ENCODE measurements at regions not wholly inside any gene's neighbourhood (a gene's known extent, or its start where the extent isn't known, plus 50 kb on each side); places are given as distances from the start of the nearest gene placed in this dataset.

GRCh38 chr5:155838394-155838793 is 488.6 kb upstream of the SGCD start:
- ChIA-PET CTCF (interaction anchor here (0.7 kb wide), 1 partner anchor 394 kb away, joined by 3 read pairs; no protein-coding TSS in a partner anchor), POLR2A (no interaction called here)
- no peaks in the 10 kb centered on the region for H3K4me1 Mint-ChIP-seq (ENCODE audit: low read depth)
- ATAC-seq (ENCODE audit: poor library complexity): no peak
- peaks cover 4% of the 10 kb centered on the region for H3K27me3 Mint-ChIP-seq
- no peaks in the 10 kb centered on the region for H3K9me3 Mint-ChIP-seq
- TF ChIP-seq CTCF (IDR thresholded peaks at IDR 0.05): no peak
- H3K36me3 Mint-ChIP-seq (ENCODE audit: low read depth): no peaks in the 10 kb centered on the region
- H3K27ac ChIP-seq (ENCODE audit: low read depth in 1 of 2, low read length in 2 of 2): no peak overlapping the region
- no peak overlapping the region for H3K4me3 Mint-ChIP-seq
- no peaks in the 10 kb centered on the region for H3K9me3 ChIP-seq (ENCODE audit: control insufficient read depth in 1 of 2, insufficient read depth in 1 of 2, low read length in 2 of 2)
- no peaks in the 10 kb centered on the region for H3K27me3 ChIP-seq (ENCODE audit: control insufficient read depth in 1 of 2, insufficient read depth in 2 of 2, low read length in 2 of 2)
- intact Hi-C loops (cut with DNase I, micrococcal nuclease): no loop called here
- H3K4me3 ChIP-seq (ENCODE audit: low read length): no peak overlapping the region
- H3K36me3 ChIP-seq (ENCODE audit: insufficient read depth, low read length): no peaks in the 10 kb centered on the region
- no peaks in the 10 kb centered on the region for H3K4me1 ChIP-seq (ENCODE audit: insufficient read depth, low read length)
- no peak for DNase-seq
- H3K27ac Mint-ChIP-seq: no peak overlapping the region

DNA sequence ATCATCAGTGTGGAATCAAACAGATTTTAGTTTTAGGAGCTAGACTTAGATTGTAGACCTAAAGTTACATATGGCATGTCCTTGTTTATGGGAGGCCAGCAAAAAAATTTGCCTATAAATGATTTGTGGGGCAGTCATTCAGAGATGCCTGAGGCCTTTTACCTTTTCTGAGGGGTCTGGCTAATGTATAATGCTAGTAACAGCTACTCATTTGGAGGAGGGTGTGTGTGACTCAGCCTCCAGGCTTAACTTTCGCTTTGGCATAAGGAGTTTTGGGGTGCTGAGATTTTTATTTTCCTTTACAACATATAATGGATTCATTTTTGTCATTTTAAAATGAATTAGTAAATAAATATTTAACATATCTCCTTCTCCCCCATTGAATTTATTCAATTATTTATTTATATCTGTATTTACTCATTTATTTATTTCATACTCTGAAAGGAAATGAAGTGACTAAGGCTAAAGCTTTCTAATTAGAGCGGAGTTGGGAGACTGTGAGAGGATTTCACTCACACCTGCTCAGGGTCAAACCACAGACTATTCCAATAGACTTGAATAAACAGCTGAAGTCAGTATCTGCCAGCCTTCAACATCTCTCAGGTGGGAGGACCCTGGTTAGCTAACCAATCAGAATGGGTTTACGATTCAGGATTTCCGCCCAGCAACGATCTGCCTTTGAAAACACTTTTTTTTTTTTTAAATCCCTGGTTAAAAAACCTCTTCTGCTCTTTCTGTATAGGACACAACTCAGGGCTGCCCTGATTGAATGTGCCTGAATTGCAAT is 487.5 kb upstream of the SGCD start:
- Histone ChIP-seq H3K4me3 (ENCODE audit: low read length) (no peak overlapping the region), H3K9me3 (ENCODE audit: control insufficient read depth in 1 of 2, insufficient read depth in 1 of 2, low read length in 2 of 2) (no peaks in the 10 kb centered on the region), H3K27ac (ENCODE audit: low read depth in 1 of 2, low read length in 2 of 2) (no peak overlapping the region), H3K27me3 (ENCODE audit: control insufficient read depth in 1 of 2, insufficient read depth in 2 of 2, low read length in 2 of 2) (no peaks in the 10 kb centered on the region), H3K36me3 (ENCODE audit: insufficient read depth, low read length) (no peaks in the 10 kb centered on the region), H3K4me1 (ENCODE audit: insufficient read depth, low read length) (no peaks in the 10 kb centered on the region)
- no peak overlapping the region for H3K27ac Mint-ChIP-seq
- ChIA-PET CTCF (interaction anchor here (0.5 to 0.7 kb wide), 2 partner anchors 218 to 393 kb away, joined by 3 read pairs; no protein-coding TSS in a partner anchor), POLR2A (no interaction called here)
- no peaks in the 10 kb centered on the region for H3K9me3 Mint-ChIP-seq
- intact Hi-C loops (cut with DNase I, micrococcal nuclease): no loop called here
- ATAC-seq (ENCODE audit: poor library complexity): no peak
- no peaks in the 10 kb centered on the region for H3K36me3 Mint-ChIP-seq (ENCODE audit: low read depth)
- no peak for TF ChIP-seq CTCF (IDR thresholded peaks at IDR 0.05)
- peak in 1 of 14 experiments; percentile 7 for DNase-seq
- no peaks in the 10 kb centered on the region for H3K4me1 Mint-ChIP-seq (ENCODE audit: low read depth)
- no peak overlapping the region for H3K4me3 Mint-ChIP-seq
- peaks cover 4% of the 10 kb centered on the region for H3K27me3 Mint-ChIP-seq

GRCh38 chr5:155844542-155844941 is 482.4 kb upstream of the SGCD start:
- intact Hi-C loops (cut with DNase I, micrococcal nuclease): no loop called here
- DNase-seq: no peak
- CTCF ChIA-PET: no interaction called here
- no peaks in the 10 kb centered on the region for H3K4me1 ChIP-seq (ENCODE audit: insufficient read depth, low read length)
- no peaks in the 10 kb centered on the region for H3K9me3 Mint-ChIP-seq
- H3K27me3 ChIP-seq (ENCODE audit: control insufficient read depth in 1 of 2, insufficient read depth in 2 of 2, low read length in 2 of 2): no peaks in the 10 kb centered on the region
- H3K4me3 ChIP-seq (ENCODE audit: low read length): no peak overlapping the region
- no peaks in the 10 kb centered on the region for H3K4me1 Mint-ChIP-seq (ENCODE audit: low read depth)
- no peaks in the 10 kb centered on the region for H3K36me3 Mint-ChIP-seq (ENCODE audit: low read depth)
- H3K4me3 Mint-ChIP-seq: no peak overlapping the region
- no peak overlapping the region for H3K27ac ChIP-seq (ENCODE audit: low read depth in 1 of 2, low read length in 2 of 2)
- H3K27me3 Mint-ChIP-seq: no peaks in the 10 kb centered on the region
- H3K9me3 ChIP-seq (ENCODE audit: control insufficient read depth in 1 of 2, insufficient read depth in 1 of 2, low read length in 2 of 2): no peaks in the 10 kb centered on the region
- H3K27ac Mint-ChIP-seq: no peak overlapping the region
- TF ChIP-seq CTCF (IDR thresholded peaks at IDR 0.05): no peak
- POLR2A ChIA-PET: no interaction called here
- no peaks in the 10 kb centered on the region for H3K36me3 ChIP-seq (ENCODE audit: insufficient read depth, low read length)
- no peak for ATAC-seq (ENCODE audit: poor library complexity)
